NCI-H146 treated with DMSO at 0.1 percent for 48 hours (cell line): ENCODE measurements at regions not wholly inside any gene's neighbourhood (a gene's known extent, or its start where the extent isn't known, plus 50 kb on each side); places are given as distances from the start of the nearest gene placed in this dataset.
"Not testable (repeated sequence)": the region's sequence is repeated elsewhere in the genome, so short reads cannot be mapped to it uniquely, and the experiment has no call there.

Experiments used
- DNase-seq: peaks from one replicate; lab custom pipeline; 2025; ENCODE audit not compliant: unreplicated experiment; lab: John Stamatoyannopoulos, UW

DNA sequence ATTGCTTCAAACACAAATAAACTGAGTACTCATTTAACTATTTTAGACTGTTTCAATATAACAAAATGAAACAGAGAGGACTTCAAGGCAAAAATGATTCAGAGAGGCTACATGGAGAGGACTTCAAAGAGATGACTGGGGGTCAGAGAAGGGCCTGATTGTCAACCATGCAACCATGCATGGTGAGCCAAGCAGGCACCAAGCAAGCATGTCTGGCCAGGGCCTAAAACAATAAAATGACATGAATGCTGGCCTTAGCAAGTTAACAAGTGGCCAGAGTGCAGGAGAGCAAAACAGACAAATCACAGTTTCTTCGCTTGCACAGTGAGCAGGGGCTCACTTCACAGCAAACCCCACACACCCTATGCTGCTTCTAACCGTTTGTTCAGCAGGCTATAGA is 356.5 kb upstream of the MTPN start:
- no peak for DNase-seq

DNA sequence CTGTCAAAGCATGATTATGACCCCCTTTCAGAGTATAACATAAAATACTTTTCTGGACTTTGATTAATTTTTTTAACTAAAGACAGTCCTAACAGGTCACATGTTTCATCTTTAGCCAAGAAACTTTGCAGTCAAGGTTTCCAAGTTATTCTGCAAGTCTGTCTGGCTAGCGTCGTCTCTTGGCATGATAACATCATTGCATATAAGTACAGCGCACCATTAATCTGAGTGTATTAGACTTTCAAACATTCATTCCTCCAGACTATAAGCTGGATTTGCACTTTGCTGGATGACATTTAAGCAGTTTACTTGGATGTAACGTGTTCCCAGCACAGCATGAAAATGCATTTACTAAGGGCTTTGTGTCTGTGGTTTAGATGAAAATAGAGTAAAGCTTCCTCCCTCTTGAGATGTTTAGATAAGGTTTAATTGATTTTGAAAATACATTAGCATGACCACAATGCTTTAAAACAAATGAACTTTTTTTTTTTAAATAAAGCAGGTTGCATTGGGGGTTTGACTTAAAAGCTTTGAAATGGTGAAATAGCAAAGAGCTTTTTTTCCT is 349.0 kb upstream of the MTPN start:
- DNase-seq, result no peak

DNA sequence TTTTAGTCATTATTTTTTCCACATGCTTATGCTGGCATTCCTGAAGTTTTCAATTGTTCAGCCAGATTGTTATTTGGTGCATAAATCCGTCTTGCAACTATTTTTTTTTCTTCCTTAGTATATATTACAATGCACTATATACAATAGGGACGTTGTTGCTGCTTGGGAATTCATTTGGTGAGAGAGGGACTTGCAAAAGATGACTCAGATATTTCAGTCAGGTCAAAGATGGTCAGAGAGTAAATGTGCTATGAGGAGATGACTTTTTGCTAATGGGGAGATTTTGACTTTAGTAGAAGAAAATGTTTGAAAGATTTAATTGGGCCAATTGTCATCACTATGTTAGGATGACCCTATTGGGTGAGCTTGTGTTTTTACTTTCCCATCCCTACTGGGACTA is 348.4 kb upstream of the MTPN start:
- DNase-seq, result no peak

DNA sequence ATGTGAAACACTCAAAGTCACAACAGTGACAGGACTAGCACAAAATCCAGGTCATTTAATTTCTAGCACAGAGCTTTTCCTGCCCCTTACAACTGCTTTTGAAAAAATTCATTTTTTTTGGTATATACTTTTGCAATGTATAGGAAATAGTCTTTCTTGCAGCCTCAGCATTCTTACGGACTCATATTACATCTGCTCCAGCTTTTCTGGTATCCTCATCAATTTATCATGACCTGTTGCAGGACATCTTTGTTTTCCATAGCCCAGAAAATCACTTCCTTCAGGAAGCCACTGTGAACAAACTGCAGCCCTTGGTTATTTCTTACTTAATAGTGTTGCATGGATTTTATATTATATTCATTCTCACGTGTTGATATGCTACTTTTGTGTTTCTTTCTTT is 347.9 kb upstream of the MTPN start:
- DNase-seq, result no peak

DNA sequence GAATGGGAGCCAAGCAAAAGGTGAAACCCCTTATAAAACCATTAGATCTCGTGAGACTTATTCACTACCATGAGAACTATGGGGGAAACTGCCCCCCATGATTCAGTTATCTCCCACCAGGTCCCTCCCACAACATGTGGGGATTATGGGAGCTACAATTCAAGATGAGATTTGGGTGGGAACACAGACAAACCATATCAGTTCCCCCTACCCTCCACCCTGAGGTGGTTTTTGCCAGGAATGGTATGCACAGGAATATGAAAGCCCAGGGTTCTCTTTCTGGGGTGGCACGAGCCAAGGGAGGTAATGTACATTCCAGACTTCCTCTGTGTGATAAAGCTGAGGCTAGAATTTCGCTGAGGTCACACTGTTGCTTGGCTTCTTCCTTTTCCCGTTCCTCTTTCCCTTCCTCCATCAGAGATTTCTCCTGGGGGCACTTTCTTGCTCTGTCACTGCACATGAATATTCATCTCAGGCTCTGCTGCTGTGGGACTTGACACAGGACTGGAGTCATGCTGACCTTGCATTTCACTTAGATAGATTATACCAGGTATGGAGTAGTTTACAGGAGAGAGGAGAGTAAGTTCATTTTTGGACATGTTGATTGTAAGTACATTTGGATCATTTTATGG is 347.0 kb upstream of the MTPN start:
- DNase-seq, result no peak

DNA sequence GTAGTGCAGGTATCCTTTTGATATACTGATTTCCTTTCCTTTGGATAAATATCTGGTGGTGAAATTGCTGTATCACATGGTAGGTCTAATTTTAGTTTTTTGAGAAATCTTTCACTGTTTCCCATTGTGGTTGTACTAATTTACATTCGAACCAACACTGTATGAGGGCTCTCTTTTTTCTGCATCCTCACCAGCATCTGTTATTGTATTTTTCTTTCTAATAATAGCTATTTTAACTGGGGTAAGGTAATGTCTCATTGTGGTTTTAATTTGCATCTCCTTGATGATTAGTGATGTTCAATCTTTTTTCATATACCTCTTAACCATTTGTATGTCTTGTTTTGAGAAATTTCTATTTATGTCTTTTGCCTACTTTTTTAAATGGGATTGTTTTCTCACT is 335.4 kb upstream of the MTPN start:
- DNase-seq, result no peak

DNA sequence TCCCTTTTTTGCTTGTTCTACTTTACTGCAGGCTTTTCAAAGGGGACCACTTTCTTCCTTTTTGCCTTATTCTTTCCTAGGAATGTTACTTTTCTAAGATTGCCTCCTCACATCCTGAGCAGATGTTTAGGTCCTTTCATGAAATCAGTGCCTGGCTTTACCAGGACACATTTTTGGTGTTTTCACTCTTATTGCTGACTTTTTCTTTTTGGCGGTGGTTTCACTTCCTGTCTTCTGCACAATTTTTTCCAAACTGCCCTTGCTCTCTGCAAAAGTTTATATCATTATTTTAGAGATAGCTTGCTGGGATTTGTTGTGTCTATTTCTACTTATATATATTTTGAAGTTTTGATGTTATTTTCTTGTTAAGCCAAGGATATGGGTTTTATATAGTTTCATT is 332.2 kb upstream of the MTPN start:
- no peak for DNase-seq

DNA sequence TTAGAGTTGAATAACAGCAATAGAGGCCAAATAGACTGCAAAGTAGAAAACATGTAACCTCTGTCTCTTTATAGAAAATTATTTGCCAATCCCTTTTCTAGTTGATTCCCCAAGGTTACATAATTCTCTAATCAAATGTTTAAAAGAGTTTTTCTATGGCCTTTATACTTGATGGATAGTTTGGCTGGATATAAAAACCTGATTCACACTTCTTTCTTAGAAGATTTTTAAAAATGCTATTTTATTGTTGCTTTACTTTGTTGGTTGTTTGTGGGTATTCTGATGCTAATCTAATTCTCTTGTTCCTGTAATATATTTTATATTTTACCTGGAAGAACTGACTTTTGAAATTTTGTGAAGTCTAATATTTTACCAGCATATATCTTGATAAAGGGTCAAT is 331.1 kb upstream of the MTPN start:
- DNase-seq, result no peak

DNA sequence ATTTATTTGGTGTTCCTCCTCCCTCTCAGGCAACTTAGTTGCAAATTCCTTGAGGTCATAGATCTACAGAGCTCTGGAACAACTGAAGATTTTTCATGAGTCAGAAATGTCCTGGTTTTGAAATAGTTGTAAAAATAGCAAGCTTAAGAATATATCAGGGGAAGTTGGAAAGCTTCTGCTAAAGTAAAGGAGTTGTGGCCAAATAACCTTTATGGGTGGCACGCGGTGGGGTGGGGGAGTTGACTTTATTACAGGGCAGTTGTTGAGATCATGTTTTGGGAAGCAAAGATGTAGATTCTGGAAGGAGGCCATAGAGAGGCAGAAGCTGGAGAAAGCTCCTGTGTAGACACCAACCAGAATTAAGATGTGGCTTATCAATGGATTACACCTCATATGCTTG is 326.0 kb upstream of the MTPN start:
- no peak for DNase-seq

DNA sequence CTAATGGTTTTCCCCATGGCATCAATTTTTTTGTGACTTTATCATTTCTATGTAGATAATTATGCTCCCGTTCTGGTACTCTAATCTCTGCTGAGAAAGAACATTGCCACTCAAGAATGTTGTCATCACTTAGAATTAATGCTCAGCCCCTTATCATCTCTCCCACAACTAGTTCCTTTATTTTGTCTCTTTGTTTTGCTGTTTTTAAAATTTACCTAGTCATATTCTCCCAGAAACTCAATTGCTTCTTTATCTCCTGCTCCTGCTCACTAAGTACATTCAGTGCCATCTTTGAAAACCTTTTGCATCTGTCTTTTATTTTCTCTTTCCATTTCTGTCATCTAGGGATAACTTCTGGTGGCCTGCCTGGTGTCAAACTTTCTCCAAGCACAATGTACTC is 324.9 kb upstream of the MTPN start:
- no peak for DNase-seq

DNA sequence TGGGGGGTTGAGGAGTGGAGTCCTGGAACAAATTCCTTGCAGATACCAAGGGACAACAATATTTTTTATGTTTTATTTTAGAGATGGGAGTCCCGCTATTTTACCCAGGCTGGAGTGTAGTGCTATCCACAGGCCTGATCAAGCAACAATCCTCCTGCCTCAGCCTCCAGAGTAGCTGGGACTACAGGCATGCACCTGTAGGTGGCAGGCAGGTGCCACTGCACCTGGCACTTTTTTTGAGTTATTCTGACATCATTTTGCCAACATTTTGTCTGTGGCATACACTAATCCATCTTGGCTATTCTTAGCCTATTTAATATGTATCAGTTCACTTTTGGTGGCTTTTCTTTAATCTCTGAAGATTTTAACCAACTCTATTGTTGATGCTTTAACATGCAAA is 317.8 kb upstream of the MTPN start:
- DNase-seq, result no peak

DNA sequence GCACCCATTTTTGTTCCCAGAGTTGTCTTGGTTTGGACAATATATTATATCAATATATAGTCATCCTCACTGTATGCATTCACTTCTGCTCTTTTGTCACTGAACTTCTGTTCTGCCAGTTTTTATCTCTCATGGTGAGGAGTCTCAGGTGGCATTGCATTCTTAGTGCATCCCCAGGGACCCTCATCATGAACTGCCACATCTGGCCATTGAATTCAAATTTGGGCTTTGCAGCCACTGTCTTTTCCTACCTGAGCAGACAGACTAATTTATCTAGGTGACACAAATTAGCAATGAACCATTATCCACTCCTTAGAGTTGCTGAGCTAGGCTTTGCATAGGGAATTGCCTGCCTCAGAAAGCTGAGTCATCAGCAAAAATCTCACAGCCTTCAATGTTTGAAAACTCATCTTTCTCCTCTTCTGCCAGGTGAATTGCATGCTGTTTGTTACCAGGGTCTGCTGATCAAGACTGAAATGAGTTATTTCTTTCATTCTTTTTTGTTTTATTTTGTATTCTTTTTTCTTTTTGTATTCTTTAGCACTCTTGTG is 316.8 kb upstream of the MTPN start:
- no peak for DNase-seq

DNA sequence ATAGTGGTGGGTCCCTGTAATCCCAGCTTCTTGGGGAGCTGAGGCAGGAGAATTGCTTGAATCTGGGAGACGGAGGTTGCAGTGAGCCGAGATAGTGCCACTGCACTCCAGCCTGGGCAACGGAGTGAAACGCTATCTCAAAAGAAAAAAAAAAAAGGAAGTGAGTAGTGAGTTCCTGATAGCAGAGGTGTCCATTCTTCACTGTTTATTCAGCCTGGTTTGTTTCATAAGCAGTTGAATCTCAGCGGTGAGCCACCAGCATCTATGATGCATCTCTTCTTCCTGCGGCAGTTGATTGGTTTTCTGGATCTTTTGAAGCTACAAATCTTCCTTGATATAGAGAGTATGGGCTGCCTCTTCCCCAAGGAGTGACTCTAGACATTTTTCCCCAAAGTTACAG is 316.1 kb upstream of the MTPN start:
- no peak for DNase-seq

DNA sequence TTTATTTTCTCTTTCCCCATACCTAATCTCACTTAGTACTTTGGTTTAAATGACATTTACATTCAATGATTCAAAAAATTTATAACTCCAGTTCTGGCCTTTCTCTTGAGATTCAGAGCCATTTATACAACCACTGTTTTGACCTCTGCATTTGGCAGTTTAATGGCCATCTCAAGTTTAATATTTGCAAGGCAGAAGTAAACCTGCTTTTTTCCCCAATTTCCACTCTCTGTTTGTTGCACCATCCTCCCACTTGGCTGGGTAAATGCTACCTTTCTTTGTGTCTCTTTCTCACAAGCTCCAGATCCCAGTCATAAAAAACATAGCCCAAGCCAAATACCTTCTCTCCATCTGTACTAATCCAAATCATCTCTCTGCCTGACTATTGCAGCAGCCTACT is 315.2 kb upstream of the MTPN start:
- DNase-seq, result no peak

DNA sequence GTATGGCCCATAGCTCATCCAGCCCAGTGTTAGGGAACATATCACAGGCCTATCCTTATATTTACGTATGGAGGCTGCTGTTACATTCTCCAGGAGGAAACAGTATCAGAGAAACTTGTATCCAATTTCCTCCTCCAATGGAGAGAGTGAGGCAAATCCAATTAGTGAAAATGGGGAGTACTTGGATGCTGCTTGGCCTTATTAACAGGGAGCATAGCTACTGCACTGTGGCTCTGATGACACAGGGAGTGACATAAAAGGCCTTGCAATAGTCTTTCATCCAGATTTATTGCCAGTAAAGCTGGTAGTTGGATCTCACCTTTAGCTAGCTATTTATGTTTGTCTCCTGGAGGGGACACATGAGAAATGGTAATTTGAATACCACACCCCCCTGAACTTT is 313.2 kb upstream of the MTPN start:
- no peak for DNase-seq

DNA sequence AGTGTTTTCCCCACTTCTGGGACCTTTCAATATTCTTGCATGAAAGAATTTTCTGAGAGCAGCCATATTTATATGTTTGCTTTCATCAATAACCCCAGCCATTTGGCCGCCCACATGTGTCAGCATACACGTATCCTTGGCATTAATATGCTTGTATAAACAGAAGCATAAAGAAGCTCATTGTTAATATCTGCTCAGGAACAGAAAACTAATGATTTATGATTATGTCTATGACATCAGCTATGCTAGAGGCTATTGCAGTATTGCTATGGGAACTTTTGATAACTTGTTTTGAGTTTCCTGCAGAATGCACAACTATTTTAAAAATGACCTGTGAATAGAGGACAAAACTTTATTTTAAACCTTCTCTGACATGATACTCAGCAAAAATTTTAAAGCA is 300.9 kb upstream of the MTPN start:
- no peak for DNase-seq

DNA sequence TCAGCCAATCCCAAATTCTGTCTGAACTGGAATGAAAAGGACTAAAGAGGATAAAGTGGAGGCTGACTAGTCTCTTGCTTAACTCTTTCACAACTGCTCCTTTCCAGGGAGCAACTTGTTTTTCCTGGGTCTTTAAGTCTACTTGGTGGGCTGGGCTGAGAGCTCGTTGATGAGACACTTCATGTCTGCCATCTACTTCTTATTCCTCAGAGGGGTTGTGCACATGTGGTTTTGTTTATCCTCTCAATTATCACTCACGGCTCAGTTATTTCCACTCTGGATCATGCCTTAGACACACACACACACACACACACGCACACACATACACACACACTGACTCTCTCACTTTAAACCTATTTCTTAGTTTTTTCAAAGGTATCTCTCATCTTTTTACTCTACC is 298.6 kb upstream of the MTPN start:
- no peak for DNase-seq

DNA sequence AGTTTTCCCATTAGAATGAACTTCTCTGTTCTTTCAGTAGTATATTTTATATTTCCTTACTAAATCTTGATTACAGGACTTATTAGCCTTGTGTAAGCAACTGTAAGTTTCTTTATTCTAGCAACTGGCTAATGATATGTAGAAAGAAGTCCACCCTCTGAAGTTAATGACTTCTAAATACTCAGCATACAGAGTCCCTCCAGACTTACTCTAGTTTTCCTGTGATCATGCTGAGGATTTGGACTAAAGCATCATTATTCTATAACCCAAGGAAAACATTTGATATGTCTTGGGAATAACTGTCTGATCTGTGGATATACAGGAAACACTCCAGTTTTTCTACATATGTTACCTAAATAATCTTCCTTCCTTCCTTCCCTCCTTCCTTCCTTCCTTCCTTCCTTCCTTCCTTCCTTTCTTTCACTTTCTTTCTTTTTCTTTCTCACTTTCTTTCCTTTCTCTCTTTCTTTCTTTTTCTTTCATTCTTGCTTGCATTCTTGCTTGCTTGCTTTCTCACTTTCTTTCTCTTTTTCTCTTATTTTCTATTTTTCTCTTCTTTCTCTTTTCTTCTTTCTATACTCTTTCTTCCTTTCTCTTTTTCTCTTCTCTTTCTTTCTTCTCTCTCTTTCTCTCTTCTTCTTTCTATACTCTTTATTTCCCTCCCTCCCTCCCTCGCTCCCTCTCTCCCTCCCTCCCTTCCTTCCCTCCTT is 297.6 kb upstream of the MTPN start:
- DNase-seq, result no peak

DNA sequence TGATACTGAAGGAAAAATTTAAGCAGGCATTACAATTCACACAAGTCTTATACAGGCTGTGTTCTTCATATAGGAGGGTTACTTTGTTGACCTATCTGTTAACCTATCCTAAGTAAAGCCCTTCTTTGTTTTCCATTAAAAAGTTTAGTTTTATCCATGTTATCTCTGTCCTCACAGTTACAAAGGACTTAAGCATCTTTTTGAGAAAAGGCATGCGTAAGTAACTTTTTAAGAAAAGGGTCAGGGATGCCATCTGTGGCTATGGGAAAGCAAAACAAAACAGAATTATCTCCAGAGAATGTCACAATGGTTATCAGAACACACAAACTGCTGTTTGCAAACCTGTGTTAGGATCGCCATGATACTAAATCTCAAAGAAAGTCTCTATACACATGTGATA is 295.8 kb upstream of the MTPN start:
- no peak for DNase-seq

DNA sequence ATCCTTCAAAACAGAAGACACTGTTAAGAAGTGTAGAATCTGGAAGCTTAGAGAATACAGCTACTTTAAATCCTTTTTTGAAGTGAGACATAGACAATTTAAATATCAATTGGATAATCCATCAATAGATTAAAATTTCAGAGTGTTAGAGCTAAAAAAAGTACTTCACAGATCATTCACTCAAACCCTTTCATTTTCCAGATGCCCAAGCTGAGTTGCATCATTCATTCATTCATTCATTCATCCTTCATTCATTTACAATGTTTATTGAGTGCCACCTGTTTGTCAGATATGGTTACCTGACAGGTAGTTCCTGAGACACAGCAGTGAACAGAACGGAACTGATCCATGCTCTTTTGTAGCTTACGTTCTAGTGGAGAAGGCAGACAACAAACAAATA is 290.7 kb upstream of the MTPN start:
- DNase-seq, result no peak

DNA sequence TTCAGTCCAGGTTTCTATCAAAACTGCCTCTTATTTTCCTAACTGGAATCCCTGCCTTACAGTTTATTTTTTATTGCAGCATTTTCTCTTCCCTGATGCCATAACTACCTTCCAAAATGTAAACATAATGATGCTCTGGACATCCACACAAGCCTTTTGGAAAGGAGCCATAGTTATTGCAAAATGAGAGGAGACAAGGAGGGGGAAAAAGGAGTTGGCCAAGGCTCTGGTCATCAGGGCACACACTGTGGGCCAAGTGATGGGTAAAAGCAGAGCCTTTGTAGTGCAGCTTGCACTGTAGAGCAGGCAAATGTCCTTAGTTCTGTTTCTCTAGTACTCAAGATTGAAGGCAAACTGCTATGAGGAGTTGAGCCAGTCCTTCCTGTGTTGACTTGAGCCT is 289.3 kb upstream of the MTPN start:
- no peak for DNase-seq

DNA sequence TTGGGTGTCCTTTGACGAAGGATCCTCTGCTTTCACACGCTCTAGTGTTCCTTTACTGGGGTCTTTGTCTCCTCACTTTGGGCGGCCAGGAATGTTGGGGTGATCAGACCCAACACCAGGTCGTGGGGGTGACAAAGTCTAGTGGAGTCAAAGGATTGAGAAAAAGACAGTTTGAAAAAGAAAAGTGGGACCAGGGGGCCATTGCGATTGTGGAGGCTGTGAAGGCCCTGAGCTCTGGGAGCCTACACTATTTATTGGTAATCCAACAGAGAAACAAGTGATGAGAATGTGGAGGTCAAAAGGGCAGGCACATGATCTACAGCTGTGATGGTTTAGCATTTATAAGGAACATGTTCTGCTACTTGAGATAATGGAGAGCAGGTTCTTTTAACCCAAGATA is 287.1 kb upstream of the MTPN start:
- DNase-seq, result not testable (repeated sequence)
